ENCODE measurements at regions not wholly inside any gene's neighbourhood (a gene's known extent, or its start where the extent isn't known, plus 50 kb on each side); places are given as distances from the start of the nearest gene placed in this dataset.
"Not testable (repeated sequence)": the region's sequence is repeated elsewhere in the genome, so short reads cannot be mapped to it uniquely, and the experiment has no call there.

DNA sequence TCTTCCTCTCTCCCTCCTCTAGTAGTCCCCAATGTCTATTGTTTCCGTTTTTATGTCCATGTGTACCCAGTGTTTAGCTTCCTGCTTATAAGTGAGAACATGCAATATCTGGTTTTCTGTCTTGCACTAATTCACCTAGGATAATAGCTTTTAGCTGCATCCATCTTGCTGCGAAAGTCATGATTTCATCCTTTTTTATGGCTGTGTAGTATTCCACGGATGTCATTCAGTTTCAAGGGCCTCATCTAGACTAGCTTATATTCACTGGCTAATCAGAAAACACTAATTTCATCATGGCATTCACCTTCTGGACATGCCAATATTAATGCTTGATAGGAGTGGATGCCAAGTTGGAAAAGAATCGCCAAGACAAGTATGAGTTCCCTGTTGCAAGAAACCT, 619.6 kb upstream of the AUTS2 start:
- H3K9me2 ChIP-seq (replicated peaks; ENCODE audit: low read length): no peaks in the 10 kb centered on the region
- CTCF ChIA-PET: no interaction called here
- 0 out of 2 replicates have a peak, but pooled peaks cover 6% of the 10 kb centered on the region for H3K9me3 ChIP-seq (ENCODE audit: low read length)
- no peak overlapping the region for H3K9ac ChIP-seq (ENCODE audit: low read length)
- DNase-seq: no peak
- no peak overlapping the region for H3K27ac ChIP-seq (ENCODE audit: low read length)
- no peak for TF ChIP-seq EZH2 (IDR thresholded peaks at IDR 0.05; ENCODE audit: low read length, unreplicated experiment)
- TF ChIP-seq EZH2phosphoT487 (IDR thresholded peaks at IDR 0.05; ENCODE audit: borderline replicate concordance, low read length): no peak
- TF ChIP-seq CTCF (conservative IDR thresholded peaks at IDR 0.05; ENCODE audit: low read depth, low read length): no peak
- H3K36me3 ChIP-seq (ENCODE audit: low read depth, low read length): no peaks in the 10 kb centered on the region
- H3K4me1 ChIP-seq (ENCODE audit: insufficient read depth, low read length): no peaks in the 10 kb centered on the region
- intact Hi-C loops (cut with micrococcal nuclease): no loop called here
- no TSS peak for BruUV-seq (replicated peaks)
- H3K4me2 ChIP-seq (ENCODE audit: low read length): no peak overlapping the region
- ATAC-seq: no peak
- no peaks in the 10 kb centered on the region for H4K20me1 ChIP-seq (ENCODE audit: low read length)
- POLR2A ChIA-PET (ENCODE audit: unreplicated experiment): no interaction called here
- no peaks in the 10 kb centered on the region for H3K27me3 ChIP-seq (ENCODE audit: low read length)
- no peaks in the 10 kb centered on the region for H3K79me2 ChIP-seq (ENCODE audit: low read length)
- no peak overlapping the region for H3K4me3 ChIP-seq (ENCODE audit: low read length)
- H2AFZ ChIP-seq (ENCODE audit: low read length): no peak overlapping the region
- H3F3A ChIP-seq (ENCODE audit: low read length, unreplicated experiment): no peaks in the 10 kb centered on the region

DNA sequence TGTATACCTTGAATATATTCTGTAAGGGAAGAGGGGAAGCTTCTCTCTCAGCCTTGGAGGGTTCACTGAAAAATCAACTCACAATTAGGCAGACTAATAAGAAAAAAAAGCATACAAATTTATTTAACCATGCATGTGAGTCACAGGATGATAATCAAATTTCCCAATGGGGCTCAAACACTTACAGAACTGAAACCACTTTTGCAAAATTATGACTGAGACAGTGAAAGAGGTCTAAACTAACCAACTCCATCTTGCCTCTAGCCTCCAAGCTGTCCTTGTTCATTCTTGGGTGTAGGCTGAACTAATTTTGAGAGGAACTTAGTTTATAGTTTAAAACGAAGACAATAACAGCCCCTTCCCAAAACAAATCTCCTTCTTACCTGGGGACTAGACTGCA, 618.3 kb upstream of the AUTS2 start:
- no peak overlapping the region for H3K27ac ChIP-seq (ENCODE audit: low read length)
- TF ChIP-seq EZH2 (IDR thresholded peaks at IDR 0.05; ENCODE audit: low read length, unreplicated experiment) (no peak), EZH2phosphoT487 (IDR thresholded peaks at IDR 0.05; ENCODE audit: borderline replicate concordance, low read length) (no peak), CTCF (conservative IDR thresholded peaks at IDR 0.05; ENCODE audit: low read depth, low read length) (no peak)
- H2AFZ ChIP-seq (ENCODE audit: low read length): no peak overlapping the region
- no peak overlapping the region for H3K9ac ChIP-seq (ENCODE audit: low read length)
- CTCF ChIA-PET: no interaction called here
- no peaks in the 10 kb centered on the region for H4K20me1 ChIP-seq (ENCODE audit: low read length)
- 0 out of 2 replicates have a peak, but pooled peaks cover 6% of the 10 kb centered on the region for H3K9me3 ChIP-seq (ENCODE audit: low read length)
- BruUV-seq (replicated peaks): no TSS peak
- DNase-seq (no peak), ATAC-seq (no peak)
- no peaks in the 10 kb centered on the region for H3K9me2 ChIP-seq (replicated peaks; ENCODE audit: low read length)
- H3F3A ChIP-seq (ENCODE audit: low read length, unreplicated experiment): no peaks in the 10 kb centered on the region
- H3K36me3 ChIP-seq (ENCODE audit: low read depth, low read length): no peaks in the 10 kb centered on the region
- H3K27me3 ChIP-seq (ENCODE audit: low read length): no peaks in the 10 kb centered on the region
- H3K4me1 ChIP-seq (ENCODE audit: insufficient read depth, low read length): no peaks in the 10 kb centered on the region
- no peak overlapping the region for H3K4me3 ChIP-seq (ENCODE audit: low read length)
- POLR2A ChIA-PET (ENCODE audit: unreplicated experiment): no interaction called here
- no peaks in the 10 kb centered on the region for H3K79me2 ChIP-seq (ENCODE audit: low read length)
- intact Hi-C loops (cut with micrococcal nuclease): no loop called here
- H3K4me2 ChIP-seq (ENCODE audit: low read length): no peak overlapping the region

DNA sequence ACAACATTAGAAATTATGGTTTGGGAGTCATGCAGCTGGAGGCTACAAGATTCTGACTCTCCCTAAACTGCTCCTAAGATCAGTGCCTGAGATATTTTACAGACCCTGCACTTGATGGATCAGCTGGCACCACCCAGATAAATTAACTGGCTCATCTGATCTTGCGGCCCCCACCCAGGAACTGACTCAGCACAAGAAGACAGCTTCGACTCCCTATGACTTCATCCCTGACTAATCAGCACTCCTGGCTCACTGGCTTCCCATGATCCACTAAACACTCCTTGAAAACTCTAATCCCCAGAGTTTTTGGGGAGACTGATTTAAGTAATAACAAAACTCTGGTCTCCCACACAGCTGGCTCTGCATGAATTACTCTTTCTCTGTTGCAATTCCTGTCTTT, 617.8 kb upstream of the AUTS2 start:
- H3K9me3 ChIP-seq (ENCODE audit: low read length); H3K27me3 ChIP-seq (ENCODE audit: low read length); H3K4me3 ChIP-seq (ENCODE audit: low read length); H3K9ac ChIP-seq (ENCODE audit: low read length); H2AFZ ChIP-seq (ENCODE audit: low read length); H3K4me2 ChIP-seq (ENCODE audit: low read length); CTCF ChIA-PET; BruUV-seq (replicated peaks); DNase-seq; H3K27ac ChIP-seq (ENCODE audit: low read length); H3K4me1 ChIP-seq (ENCODE audit: insufficient read depth, low read length); H3K79me2 ChIP-seq (ENCODE audit: low read length); H3F3A ChIP-seq (ENCODE audit: low read length, unreplicated experiment); H4K20me1 ChIP-seq (ENCODE audit: low read length); POLR2A ChIA-PET (ENCODE audit: unreplicated experiment); H3K36me3 ChIP-seq (ENCODE audit: low read depth, low read length); ATAC-seq; H3K9me2 ChIP-seq (replicated peaks; ENCODE audit: low read length); intact Hi-C loops (cut with micrococcal nuclease): not testable (repeated sequence)
